GM12878 (cell line): ENCODE measurements at regions not wholly inside any gene's neighbourhood (a gene's known extent, or its start where the extent isn't known, plus 50 kb on each side); places are given as distances from the start of the nearest gene placed in this dataset.
"Not testable (repeated sequence)": the region's sequence is repeated elsewhere in the genome, so short reads cannot be mapped to it uniquely, and the experiment has no call there.

ENCODE experiments used
- CBX3 ChIP-seq: fragments of 200-600 bp; sonication (generic); IDR thresholded peaks from 2 replicates; pipeline ENCODE4 v1.6.1; 2016; ENCODE audit warnings: low read depth, borderline replicate concordance
- SP1 ChIP-seq: IDR thresholded peaks from one replicate; pipeline ENCODE4 v1.6.1; 2011; ENCODE audit warnings: low read depth, low read length
- TF ChIP-seq, protein P1 (sequence below), 3 experiments: IDR thresholded peaks in 2 of 3; conservative IDR thresholded peaks in 1 of 3; 2 replicates each; pipeline ENCODE4 v1.5.1; 2011; ENCODE audit warnings: low read depth in 3 of 3, low read length in 3 of 3, mild to moderate bottlenecking in 3 of 3, control low read depth in 2 of 3, moderate library complexity in 2 of 3, inconsistent platforms in 1 of 3, mixed read lengths in 1 of 3; ENCODE audit not compliant: control insufficient read depth in 2 of 3, insufficient read depth in 1 of 3; ENCODE audit errors: extremely low read depth in 1 of 3

- TF ChIP-seq, protein P1, sequence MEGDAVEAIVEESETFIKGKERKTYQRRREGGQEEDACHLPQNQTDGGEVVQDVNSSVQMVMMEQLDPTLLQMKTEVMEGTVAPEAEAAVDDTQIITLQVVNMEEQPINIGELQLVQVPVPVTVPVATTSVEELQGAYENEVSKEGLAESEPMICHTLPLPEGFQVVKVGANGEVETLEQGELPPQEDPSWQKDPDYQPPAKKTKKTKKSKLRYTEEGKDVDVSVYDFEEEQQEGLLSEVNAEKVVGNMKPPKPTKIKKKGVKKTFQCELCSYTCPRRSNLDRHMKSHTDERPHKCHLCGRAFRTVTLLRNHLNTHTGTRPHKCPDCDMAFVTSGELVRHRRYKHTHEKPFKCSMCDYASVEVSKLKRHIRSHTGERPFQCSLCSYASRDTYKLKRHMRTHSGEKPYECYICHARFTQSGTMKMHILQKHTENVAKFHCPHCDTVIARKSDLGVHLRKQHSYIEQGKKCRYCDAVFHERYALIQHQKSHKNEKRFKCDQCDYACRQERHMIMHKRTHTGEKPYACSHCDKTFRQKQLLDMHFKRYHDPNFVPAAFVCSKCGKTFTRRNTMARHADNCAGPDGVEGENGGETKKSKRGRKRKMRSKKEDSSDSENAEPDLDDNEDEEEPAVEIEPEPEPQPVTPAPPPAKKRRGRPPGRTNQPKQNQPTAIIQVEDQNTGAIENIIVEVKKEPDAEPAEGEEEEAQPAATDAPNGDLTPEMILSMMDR (IDR thresholded peaks at IDR 0.05 in 2 of 3, conservative IDR thresholded peaks at IDR 0.05 in 1 of 3; ENCODE audit: control insufficient read depth in 2 of 3, extremely low read depth in 1 of 3, insufficient read depth in 1 of 3, low read depth in 3 of 3, low read length in 3 of 3) = not testable (repeated sequence)
- TF ChIP-seq SP1, CBX3: not testable (repeated sequence)
These were observed 237.4 kb upstream of the PRSS58 start for GRCh38 chr7:142495301-142495700.
